SK-N-SH (cell line): ENCODE measurements at regions not wholly inside any gene's neighbourhood (a gene's known extent, or its start where the extent isn't known, plus 50 kb on each side); places are given as distances from the start of the nearest gene placed in this dataset.
"Not testable (repeated sequence)": the region's sequence is repeated elsewhere in the genome, so short reads cannot be mapped to it uniquely, and the experiment has no call there.

Source experiments
- CTCF ChIA-PET: fragments of 300-600, 350-600 bp; formaldehyde crosslinking; extraction: SDS; loops from one replicate; lab custom pipeline; 2021; lab: Yijun Ruan, JAX
- POLR2A ChIA-PET: fragments of 350-600 bp; sonication (Branson Sonifier 250); formaldehyde crosslinking; extraction: SDS; loops from one replicate; lab custom pipeline; 2020; ENCODE audit warnings: antibody characterized with exemption, inconsistent platforms; lab: Yijun Ruan, JAX
- DNase-seq: peaks from one replicate; pipeline ENCODE4 v3.0.0; 2012
- H2AFZ ChIP-seq: fragments of 200-600 bp; sonication (generic); 2 replicates; pipeline ENCODE4 v1.8.1; 2016; ENCODE audit warnings: antibody characterized with exemption, mild to moderate bottlenecking, low read depth
- H3F3A ChIP-seq: fragments of 200-600 bp; sonication (generic); replicated peaks from 2 replicates; pipeline ENCODE3; 2016; ENCODE audit warnings: antibody characterized with exemption, mild to moderate bottlenecking; ENCODE audit not compliant: insufficient read depth
- H3K27ac ChIP-seq, 2 experiments: fragments of 200-500 bp in 1 of 2; fragments of 200-600 bp in 1 of 2; sonication (Bioruptor generic) in 1 of 2; sonication (generic), shearing (Covaris generic) in 1 of 2; 2 replicates each; pipeline versions ENCODE4 v1.5.1 to v1.6.1; 2014 to 2016; ENCODE audit warnings: low read depth in 2 of 2, inconsistent platforms in 1 of 2, low read length in 1 of 2, mild to moderate bottlenecking in 1 of 2, mixed read lengths in 1 of 2
- H3K27me3 ChIP-seq: fragments of 200-600 bp; sonication (generic), shearing (Covaris generic); 2 replicates; pipeline ENCODE4 v1.6.1; 2016; ENCODE audit warnings: mixed run types; ENCODE audit not compliant: insufficient read depth
- H3K36me3 ChIP-seq, 2 experiments: fragments of 200-500 bp in 1 of 2; fragments of 200-600 bp in 1 of 2; sonication (Bioruptor generic) in 1 of 2; sonication (generic) in 1 of 2; replicated peaks in 1 of 2; 2 replicates each; pipeline versions ENCODE3 to v1.5.1; 2014 to 2016; ENCODE audit warnings: low read length in 1 of 2, mild to moderate bottlenecking in 1 of 2; ENCODE audit not compliant: insufficient read depth in 2 of 2, control insufficient read depth in 1 of 2
- H3K4me1 ChIP-seq, 2 experiments: fragments of 200-500 bp in 1 of 2; fragments of 200-600 bp in 1 of 2; sonication (Bioruptor generic) in 1 of 2; sonication (generic), shearing (Covaris generic) in 1 of 2; 2 replicates each; pipeline versions ENCODE4 v1.5.1 to v1.6.1; 2014 to 2016; ENCODE audit warnings: low read depth in 1 of 2, low read length in 1 of 2, mixed run types in 1 of 2; ENCODE audit not compliant: insufficient read depth in 2 of 2, control insufficient read depth in 1 of 2
- H3K4me2 ChIP-seq: fragments of 200-600 bp; sonication (generic), shearing (Covaris generic); 2 replicates; pipeline ENCODE4 v1.6.1; 2017; ENCODE audit warnings: mixed run types
- H3K4me3 ChIP-seq, 2 experiments: fragments of 200-500 bp in 1 of 2; fragments of 200-600 bp in 1 of 2; sonication (Bioruptor generic) in 1 of 2; sonication (generic), shearing (Covaris generic) in 1 of 2; 2 replicates each; pipeline versions ENCODE4 v1.5.1 to v1.8.1; 2014 to 2016; ENCODE audit warnings: low read depth in 2 of 2, inconsistent platforms in 1 of 2, low read length in 1 of 2, mild to moderate bottlenecking in 1 of 2, mixed read lengths in 1 of 2, moderate library complexity in 1 of 2
- H3K79me2 ChIP-seq: fragments of 200-600 bp; sonication (generic); 2 replicates; pipeline ENCODE4 v1.8.1; 2017; ENCODE audit warnings: mild to moderate bottlenecking; ENCODE audit not compliant: insufficient read depth
- H3K9ac ChIP-seq: fragments of 200-600 bp; sonication (generic); 2 replicates; pipeline ENCODE4 v1.6.1; 2017; ENCODE audit warnings: mixed run types
- H3K9me2 ChIP-seq: fragments of 200-600 bp; sonication (generic); 2 replicates; pipeline ENCODE4 v1.6.1; 2017; ENCODE audit warnings: mixed run types
- H3K9me3 ChIP-seq: fragments of 200-600 bp; sonication (generic); 2 replicates; pipeline ENCODE4 v1.6.1; 2017; ENCODE audit warnings: mixed run types, mild to moderate bottlenecking, moderate library complexity
- H4K20me1 ChIP-seq: fragments of 200-600 bp; sonication (generic); 2 replicates; pipeline ENCODE4 v1.6.1; 2017; ENCODE audit warnings: mild to moderate bottlenecking, mixed run types; ENCODE audit not compliant: insufficient read depth
- EZH2phosphoT487 ChIP-seq: fragments of 200-600 bp; sonication (generic); IDR thresholded peaks from 2 replicates; pipeline ENCODE4 v1.6.1; 2017; ENCODE audit warnings: low read depth, mixed run types, mild to moderate bottlenecking, antibody characterized with exemption, moderate library complexity, borderline replicate concordance
- FOXM1 ChIP-seq: IDR thresholded peaks from 2 replicates; pipeline ENCODE4 v1.4.0; 2012; ENCODE audit warnings: low read depth, mild to moderate bottlenecking
- GATA2 ChIP-seq: sonication (generic); formaldehyde crosslinking; IDR thresholded peaks from 2 replicates; pipeline ENCODE4 v1.5.0; 2020; ENCODE audit warnings: mild to moderate bottlenecking, missing genetic modification reagents
- IRF3 ChIP-seq: fragments of 150-350 bp; IDR thresholded peaks from 2 replicates; pipeline ENCODE4 v1.6.1; 2016; ENCODE audit warnings: mild to moderate bottlenecking, low read depth, low read length
- JUND ChIP-seq: IDR thresholded peaks from 2 replicates; pipeline ENCODE4 v1.4.0; 2012
- MAX ChIP-seq: IDR thresholded peaks from 2 replicates; pipeline ENCODE4 v1.4.0; 2012; ENCODE audit warnings: low read depth
- MXI1 ChIP-seq: IDR thresholded peaks from 2 replicates; pipeline ENCODE4 v1.6.1; 2012; ENCODE audit warnings: mild to moderate bottlenecking, low read depth, low read length, improper control_type of control experiment
- NFIC ChIP-seq: IDR thresholded peaks from 2 replicates; pipeline ENCODE4 v1.4.0; 2012; ENCODE audit warnings: borderline replicate concordance
- NRF1 ChIP-seq: IDR thresholded peaks from 2 replicates; pipeline ENCODE4 v1.6.1; 2012; ENCODE audit warnings: low read depth, mild to moderate bottlenecking, low read length
- POLR2AphosphoS5 ChIP-seq: IDR thresholded peaks from 2 replicates; pipeline ENCODE4 v1.6.1; 2012; ENCODE audit warnings: low read depth, low read length
- RAD21 ChIP-seq: IDR thresholded peaks from 2 replicates; pipeline ENCODE4 v1.6.1; 2012; ENCODE audit warnings: mild to moderate bottlenecking, low read length
- RFX5 ChIP-seq: IDR thresholded peaks from 2 replicates; pipeline ENCODE4 v1.6.1; 2012; ENCODE audit warnings: mild to moderate bottlenecking, improper control_type of control experiment, low read length
- SIN3A ChIP-seq: IDR thresholded peaks from 2 replicates; pipeline ENCODE4 v1.6.1; 2012; ENCODE audit warnings: low read depth, mild to moderate bottlenecking, low read length, moderate library complexity, borderline replicate concordance
- YY1 ChIP-seq: IDR thresholded peaks from 2 replicates; pipeline ENCODE4 v1.4.0; 2012; ENCODE audit warnings: low read depth, mild to moderate bottlenecking
- WGBS: methylation state at CpG from one replicate; pipeline ENCODE4 v1.1.6; 2017; ENCODE audit warnings: low lambda C conversion rate; 5-methylcytosine and 5-hydroxymethylcytosine counted together

GRCh38 chr6:4635666-4636065, 140.5 kb upstream of the CDYL start:
- POLR2A ChIA-PET, result no interaction called here
- Histone ChIP-seq H4K20me1 (no peaks in the 10 kb centered on the region), H3K27ac (no peak overlapping the region), H3K79me2 (no peaks in the 10 kb centered on the region), H3F3A (no peaks in the 10 kb centered on the region), H2AFZ (no peak overlapping the region), H3K9ac (no peak overlapping the region), H3K36me3 (no peaks in the 10 kb centered on the region), H3K9me3 (no peaks in the 10 kb centered on the region), H3K4me2 (no peak overlapping the region), H3K4me3 (no peak overlapping the region), H3K9me2 (no peaks in the 10 kb centered on the region), H3K27me3 (no peaks in the 10 kb centered on the region), H3K4me1 (no peaks in the 10 kb centered on the region)
- TF ChIP-seq GATA2 (CRISPR knock-in tag) (no peak), FOXM1 (no peak), IRF3 (no peak), EZH2phosphoT487 (no peak), SIN3A (no peak), NRF1 (no peak), MXI1 (no peak), RFX5 (no peak), POLR2AphosphoS5 (no peak), JUND (no peak), NFIC (no peak), RAD21 (no peak)
- 7% methylated on average over 5 of the region's 5 CpGs for WGBS
- CTCF ChIA-PET, result no interaction called here
- no peak for DNase-seq

- Histone ChIP-seq H2AFZ (no peak overlapping the region), H3K9me2 (no peaks in the 10 kb centered on the region), H3K9ac (no peak overlapping the region), H3K27me3 (no peaks in the 10 kb centered on the region), H3K4me2 (no peak overlapping the region), H3K27ac (no peak overlapping the region), H3K4me3 (no peak overlapping the region), H4K20me1 (no peaks in the 10 kb centered on the region), H3K4me1 (no peaks in the 10 kb centered on the region), H3K9me3 (no peaks in the 10 kb centered on the region), H3F3A (no peaks in the 10 kb centered on the region), H3K36me3 (no peaks in the 10 kb centered on the region), H3K79me2 (no peaks in the 10 kb centered on the region)
- WGBS, result 59% methylated on average over 2 of the region's 2 CpGs
- no peak for TF ChIP-seq EZH2phosphoT487
- TF ChIP-seq YY1, result no peak
- TF ChIP-seq MAX, result no peak
- TF ChIP-seq POLR2AphosphoS5, result no peak
- ChIA-PET CTCF (no interaction called here), POLR2A (no interaction called here)
- no peak for DNase-seq
Observed at GRCh38 chr6:4632421-4632820, 143.8 kb upstream of the CDYL start.

GRCh38 chr6:4629789-4630188, 146.4 kb upstream of the CDYL start:
- H3K9me3 ChIP-seq, DNase-seq, CTCF ChIA-PET, POLR2A ChIA-PET, H3K27me3 ChIP-seq, H3K4me1 ChIP-seq, H3K79me2 ChIP-seq, H3K36me3 ChIP-seq, H2AFZ ChIP-seq, H3K9me2 ChIP-seq, H4K20me1 ChIP-seq, H3K4me2 ChIP-seq, H3K27ac ChIP-seq, H3F3A ChIP-seq, H3K9ac ChIP-seq, H3K4me3 ChIP-seq: not testable (repeated sequence)
- WGBS, result 44% methylated on average over 1 of the region's 1 CpG
